ENCODE measurements at regions not wholly inside any gene's neighbourhood (a gene's known extent, or its start where the extent isn't known, plus 50 kb on each side); places are given as distances from the start of the nearest gene placed in this dataset.
"Not testable (repeated sequence)": the region's sequence is repeated elsewhere in the genome, so short reads cannot be mapped to it uniquely, and the experiment has no call there.

DNA sequence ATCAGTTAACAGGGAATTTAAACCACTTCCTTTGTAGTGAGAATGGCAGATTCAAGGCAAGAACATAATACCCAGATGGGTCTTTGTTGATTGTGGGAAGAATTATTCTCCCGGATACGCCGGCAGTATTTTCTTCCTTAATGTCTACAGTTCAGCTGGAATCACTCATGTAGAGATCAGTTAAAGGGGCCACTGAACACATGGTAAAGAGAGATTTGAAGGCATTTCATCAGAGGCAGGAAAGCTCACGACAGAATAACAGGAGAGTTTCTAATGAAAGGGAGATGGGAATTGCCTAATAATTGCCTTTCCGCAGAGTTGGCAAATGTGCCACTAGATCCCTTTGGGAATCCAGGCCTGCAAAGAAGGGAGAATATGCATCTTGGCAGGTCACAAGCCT, 327.7 kb upstream of the ZNF804A start:
- DNase-seq: no peak

DNA sequence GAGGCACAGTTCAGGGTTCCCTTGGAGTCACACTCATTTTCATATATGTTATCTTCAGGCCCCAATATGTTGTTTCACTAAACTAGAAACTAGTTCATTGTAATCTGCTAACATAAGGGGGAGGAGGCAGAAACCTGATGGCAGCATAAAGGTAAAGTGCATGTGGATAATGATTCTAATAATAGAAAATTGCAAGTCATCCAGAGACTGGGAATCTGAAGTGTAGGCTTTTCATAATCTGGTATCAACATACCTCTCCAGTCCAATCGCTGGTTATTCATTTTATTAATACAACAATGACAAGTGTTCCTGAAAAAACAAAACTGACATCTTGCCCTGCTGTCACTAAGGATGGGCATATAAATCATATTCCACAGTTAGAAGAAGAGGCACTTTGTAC, 326.3 kb upstream of the ZNF804A start:
- DNase-seq: no peak

DNA sequence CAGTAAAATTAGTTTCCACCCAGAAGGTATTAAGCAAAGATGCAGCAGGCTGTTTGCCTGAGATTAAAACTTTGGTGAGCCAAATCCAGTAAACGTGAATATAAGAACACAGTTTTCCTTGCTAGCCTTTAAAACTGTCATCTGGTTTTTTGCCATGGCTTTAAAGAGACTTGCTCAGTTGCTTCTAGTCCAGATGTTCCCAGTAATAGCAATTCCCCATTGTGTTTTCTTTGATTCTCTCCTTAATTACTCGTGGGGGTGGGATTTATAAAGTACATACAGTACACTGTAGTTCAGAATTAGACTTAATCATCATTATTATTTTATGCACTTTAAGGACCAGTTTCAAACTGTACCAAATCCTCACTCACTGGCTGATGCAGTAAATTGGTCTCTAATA, 303.5 kb upstream of the ZNF804A start:
- DNase-seq: no peak

DNA sequence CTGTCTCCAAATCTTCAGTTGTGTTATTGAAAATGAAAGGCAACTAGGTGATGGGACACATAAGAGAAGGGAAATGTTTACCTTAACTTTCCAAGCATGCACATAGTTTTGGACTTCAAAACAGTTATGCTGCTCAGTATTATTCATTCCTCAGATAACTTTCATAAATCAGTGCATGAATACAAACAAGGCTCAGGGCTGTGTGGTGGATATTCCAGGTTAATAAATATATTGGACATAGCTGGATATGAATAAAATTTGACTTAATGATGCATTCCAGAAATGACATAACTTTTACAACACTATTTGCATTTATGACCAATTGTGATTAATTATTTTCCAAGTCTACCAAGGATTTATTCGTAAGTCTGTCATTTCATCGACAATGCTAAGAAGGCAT, 301.2 kb upstream of the ZNF804A start:
- DNase-seq: no peak

DNA sequence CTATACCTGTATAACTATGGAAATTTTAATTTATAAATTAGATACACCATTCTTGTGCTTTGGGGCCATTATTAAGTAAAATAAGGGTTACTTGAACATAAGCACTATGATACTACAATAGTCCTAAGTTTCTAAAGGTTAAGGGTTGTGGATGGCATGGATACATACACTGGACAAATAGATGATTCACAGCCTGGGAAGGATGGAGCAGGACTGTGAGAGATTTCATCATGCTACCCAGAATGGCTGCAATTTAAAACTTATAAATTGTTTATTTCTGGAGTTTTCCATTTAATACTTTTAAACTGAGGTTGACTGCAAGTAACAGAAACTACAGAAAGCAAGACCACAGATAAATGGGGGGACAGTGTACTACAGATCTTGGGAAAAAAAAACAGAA, 295.8 kb upstream of the ZNF804A start:
- DNase-seq: no peak

DNA sequence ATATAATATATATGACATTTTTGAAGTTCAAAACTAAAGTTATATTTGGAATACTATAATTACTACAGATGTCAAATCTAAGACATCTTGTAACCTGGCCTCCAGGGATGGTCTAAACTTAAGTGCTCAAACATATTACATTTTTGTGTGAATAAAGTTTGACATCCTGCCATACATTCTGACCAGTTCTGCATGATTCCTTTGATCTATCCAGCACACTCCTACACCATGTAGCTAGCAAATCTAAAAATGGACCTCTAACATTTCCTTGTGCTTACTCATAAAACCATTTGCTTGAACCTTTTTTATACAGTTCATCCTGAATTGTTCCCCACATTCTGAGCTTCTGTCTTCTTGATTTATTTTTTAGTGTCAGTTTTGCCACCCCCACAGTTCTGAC, 294.3 kb upstream of the ZNF804A start:
- DNase-seq: no peak

DNA sequence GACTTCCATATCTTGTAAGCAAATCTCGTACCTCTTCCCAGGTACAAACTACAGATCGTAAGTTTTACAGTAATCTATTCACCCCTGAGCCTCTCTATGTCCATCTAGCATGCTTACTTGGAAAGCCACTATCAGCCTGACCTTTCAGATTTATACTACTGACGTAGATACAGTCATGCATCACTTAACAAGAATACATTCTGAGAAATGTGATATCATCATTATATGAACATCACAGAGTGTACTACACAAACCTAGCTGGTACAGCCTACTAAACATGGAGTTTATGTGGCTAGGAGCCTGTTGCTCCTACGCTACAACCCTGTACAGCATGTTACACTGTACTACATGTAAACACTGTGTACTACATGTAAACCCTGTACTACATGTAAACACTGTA, 293.2 kb upstream of the ZNF804A start:
- no peak for DNase-seq

DNA sequence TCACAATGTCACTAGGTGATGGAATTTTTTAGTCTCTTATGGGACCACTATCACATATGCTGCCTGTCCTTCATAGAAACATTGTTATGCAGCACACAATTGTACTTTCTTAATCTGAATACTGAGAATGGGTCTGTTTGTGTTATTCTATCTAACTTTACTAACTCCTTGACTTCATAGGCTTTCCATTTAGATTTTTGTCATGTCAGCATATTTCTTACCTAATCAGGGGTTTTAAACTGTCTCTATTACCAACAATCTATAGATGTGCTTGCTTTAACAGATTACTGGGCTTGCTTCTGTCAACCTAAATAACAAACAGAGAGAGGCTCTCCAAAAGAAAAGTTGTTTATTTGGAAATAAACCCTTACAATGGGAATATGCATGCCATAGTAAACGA, 289.6 kb upstream of the ZNF804A start:
- no peak for DNase-seq

DNA sequence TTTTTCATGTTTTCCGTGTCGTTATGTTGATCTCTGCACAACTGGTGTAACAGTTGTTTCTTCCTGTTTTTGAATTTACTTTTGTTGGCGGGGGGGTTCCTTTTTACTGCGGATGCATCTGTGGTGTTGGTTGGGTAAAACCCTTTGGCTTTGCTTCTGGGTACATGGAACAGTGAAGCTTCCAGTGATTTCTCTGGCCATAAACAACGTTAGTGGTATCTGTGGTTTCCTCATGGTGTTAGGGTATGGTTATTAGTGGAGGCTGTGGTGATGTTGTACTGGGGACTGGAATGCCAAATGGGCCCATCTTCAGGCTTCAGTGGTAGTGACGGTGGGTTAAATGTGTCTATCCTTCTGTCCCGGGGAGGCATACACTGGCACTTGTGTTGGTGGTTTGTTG, 285.4 kb upstream of the ZNF804A start:
- DNase-seq: no peak

DNA sequence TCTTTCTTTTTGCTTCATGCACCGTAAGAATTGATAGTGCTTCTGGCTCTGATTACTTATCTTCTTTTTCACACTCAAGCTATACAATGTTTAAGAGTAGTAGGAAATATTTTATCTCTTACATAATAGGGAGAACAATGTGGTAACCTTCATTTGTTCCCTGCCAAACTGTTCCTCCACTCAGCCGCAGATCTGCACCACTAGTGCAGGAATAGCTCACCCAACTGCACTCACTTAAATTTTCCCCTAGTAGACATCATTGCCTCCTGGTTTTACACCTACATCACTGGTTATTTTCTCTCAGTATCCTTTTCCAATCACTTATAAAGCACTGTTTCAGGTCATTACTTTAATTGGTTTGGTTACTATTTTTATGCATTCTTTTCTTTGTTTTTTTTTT, 283.5 kb upstream of the ZNF804A start:
- DNase-seq: no peak

DNA sequence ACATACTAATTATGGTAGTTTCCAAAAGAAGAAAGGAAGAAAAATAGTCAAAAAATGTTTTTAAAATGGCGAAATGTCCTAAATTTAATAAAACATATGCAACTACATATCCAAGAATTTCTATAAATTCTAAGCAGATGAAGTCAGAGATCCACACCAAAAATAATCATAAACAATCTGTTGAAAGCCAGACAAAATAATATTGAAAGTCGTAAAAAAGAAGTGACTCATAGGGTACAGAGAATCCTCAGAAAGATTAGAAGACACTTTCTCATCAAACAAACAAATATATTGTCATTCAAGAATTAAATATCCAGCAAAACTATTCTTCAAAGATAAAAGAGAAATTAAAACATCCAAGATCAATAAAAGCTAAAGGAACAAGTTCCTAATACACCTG, 281.4 kb upstream of the ZNF804A start:
- DNase-seq: no peak

DNA sequence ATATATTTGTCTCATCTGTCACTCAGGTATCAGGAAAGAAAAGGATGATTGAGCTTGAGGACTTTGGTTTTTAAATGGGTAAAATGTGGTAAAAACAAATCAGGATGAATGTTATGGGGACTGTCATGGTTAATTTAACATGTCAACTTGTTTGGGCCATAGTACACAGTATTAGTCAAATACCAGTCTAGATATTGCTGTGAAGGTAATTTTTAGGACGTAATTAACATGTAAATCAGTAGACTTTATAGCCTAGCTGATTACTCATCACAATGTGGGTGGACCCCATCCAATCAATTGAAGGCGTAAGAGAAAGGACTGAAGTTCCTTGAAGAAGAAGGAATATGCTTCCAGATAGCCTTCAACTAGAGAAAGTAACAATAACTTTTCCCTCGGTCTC, 275.7 kb upstream of the ZNF804A start:
- no peak for DNase-seq

DNA sequence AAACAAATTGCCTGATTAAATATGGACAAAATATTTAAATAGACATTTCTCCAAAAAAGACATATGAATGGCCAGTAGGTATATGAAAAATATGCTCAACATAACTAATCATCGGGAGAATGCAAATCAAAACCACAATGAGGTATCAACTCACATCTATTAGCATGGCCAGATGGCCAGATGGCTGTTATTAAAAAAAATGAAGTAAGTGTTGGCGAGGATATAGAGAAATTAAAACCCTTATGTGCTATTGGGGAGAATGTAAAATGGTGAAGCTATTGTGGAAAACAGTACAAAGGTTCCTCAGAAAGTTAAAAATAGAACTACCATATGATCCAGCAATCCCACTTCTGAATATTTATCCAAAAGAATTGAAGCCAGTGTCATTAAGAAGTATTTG, 272.3 kb upstream of the ZNF804A start:
- no peak for DNase-seq

DNA sequence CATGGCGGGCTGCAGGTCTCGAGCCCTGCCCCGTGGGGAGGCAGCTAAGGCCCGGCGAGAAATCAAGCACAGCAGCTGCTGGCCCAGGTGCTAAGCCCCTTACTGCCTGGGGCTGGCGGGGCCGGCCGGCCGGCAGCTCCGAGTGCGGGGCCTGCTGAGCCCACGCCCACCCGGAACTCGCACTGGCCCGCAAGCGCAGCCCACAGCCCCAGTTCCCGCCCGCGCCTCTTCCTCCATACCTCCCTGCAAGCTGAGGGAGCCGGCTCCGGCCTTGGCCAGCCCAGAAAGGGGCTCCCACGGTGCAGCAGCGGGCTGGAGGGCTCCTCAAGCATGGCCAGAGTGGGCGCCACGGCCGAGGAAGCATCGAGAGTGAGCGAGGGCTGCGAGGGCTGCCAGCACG, 270.5 kb upstream of the ZNF804A start:
- not testable (repeated sequence) for DNase-seq

DNA sequence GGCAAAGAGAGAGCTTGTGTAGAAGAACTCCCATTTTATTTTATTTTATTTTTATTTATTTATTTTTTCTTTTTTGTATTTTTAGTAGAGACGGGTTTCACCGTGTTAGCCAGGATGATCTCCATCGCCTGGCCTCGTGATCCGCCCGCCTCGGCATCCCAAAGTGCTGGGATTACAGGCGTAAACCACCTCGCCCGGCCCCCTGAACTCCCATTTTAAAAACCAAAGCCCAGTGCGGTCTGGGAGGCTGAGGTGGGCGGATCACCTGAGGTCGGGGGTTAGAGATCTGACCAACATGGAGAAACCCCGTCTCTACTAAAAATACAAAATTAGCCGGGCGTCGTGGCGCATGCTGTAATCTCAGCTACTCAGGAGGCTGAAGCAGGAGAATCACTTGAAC, 267.8 kb upstream of the ZNF804A start:
- DNase-seq: not testable (repeated sequence)

DNA sequence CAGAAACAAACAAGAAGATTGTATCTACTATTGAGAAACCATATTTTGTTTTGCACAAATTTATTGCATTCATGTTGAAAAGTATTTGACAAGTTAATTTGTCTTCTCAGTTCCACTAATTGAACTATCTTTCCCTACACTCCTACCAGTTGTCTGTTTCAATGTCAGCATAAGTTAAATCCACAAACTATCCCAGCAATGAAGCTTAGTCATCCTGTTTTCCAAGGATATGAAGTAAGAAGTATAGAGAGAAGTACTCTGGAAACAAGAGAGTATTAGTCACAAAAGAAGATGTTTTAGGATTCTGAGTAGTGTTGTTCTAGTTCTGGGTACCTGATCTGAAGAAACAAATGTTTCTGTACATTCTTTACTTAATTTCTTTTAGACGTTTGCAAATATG, 261.6 kb upstream of the ZNF804A start:
- no peak for DNase-seq

DNA sequence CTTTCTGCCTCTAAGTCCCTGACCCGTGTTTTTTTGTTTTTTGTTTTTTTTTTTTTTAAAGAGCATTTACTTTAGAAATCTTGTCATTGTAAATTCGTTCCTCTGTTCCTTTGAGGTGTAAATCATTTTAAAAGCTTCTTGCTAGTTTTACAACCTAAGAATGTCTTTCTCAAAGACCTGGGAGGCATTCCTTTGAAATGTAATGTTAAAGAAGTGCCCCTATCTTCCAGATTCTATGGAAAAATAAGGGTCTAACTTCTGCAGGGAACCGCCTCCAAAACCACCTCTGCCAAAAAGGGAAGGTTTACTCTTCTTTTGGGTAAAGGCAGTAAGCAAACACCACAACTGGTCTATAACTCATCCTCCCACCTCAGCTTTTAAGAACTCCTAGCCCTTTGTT, 259.6 kb upstream of the ZNF804A start:
- no peak for DNase-seq

DNA sequence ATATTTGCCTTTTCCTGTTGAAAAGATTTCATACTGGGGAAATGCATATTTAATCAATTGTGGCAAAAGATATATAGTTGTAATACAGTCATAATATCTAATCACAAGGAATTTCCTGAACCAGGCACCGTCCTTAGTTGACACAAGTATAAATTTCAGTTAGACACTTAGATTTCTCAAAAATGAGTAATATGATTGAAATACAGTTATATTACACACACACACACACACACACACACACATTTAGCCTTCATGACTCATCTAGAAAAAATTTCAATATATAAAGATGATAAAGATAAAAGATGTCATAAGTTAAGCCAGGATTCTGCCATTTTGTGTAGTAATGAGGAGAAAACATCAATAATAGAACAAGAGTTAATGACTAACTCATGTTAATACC, 258.4 kb upstream of the ZNF804A start:
- DNase-seq: no peak

DNA sequence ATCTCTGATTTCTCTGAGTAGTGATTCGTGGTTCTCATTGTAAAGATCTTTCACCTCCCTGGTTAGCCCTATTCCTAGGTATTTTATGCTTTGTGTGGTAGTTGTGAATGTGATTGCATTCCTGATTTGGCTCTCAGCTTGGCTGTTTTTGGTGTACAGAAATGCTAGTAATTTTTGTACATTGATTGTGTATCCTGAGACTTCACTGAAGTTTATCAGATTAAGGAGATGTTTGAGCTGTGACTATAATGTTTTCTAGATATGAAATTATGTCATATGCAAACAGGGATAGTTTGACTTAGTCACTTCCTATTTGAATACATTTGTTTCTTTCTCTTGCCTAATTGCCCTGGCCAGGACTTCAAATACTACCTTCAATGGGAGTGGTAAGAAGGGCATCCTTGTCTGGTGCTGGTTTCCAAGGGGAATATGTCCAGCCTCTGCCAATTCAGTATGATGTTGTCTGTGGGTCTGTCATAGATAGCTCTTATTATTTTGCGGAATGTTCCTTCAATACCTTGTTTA, 251.9 kb upstream of the ZNF804A start:
- DNase-seq: no peak

DNA sequence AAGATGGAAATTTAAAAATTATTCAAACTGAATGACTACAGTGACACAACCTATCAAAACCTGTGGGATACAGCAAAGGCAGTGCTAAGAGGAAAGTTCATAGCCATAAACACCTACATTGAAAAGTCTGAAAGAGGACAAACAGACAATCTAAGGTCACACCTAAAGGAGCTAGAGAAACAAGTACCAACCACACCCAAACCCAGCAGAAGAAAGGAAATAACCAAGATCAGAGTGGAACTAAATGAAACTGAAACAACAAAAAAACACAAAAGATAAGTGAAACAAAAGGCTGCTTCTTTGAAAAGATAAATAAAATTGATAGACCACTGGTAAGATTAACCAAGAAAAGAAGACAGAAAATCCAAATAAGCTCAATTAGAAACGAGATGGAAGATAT, 247.2 kb upstream of the ZNF804A start:
- DNase-seq: no peak

DNA sequence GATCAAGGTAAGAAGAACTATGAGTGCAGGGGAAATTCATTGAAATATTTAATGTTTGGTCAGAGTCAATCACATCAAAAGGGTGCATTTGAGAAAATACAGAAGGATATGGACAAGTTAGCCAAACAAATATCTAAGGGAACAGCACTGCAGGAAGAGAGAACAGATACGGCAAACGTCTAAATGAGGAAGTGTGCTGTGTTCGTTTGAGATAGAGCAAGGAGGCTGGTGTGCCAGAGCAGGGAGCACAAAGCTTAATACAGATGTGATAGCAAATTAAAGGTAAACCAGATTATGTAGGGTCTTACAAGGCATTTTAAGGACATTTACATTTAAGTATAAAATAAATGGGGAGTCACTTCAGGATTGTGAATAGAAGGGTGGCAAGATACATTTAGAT, 241.3 kb upstream of the ZNF804A start:
- no peak for DNase-seq

DNA sequence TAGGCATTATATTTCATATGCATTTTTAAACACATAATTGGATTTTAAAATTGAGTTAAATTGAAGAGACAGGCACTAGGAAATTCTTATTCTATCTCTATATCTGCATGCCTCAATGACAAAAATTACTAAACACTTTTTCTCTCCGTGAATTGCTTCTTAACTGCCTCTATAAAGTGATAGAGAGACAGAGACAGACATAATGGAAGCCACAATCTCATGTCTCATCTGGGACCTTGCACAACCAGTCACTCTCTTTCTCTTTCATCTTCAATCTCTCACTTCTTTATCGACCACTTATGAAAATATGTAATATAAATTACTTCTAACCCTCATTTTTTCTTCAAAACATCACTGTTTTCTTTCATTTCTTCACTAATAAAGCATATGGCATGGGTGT, 238.9 kb upstream of the ZNF804A start:
- DNase-seq: no peak

DNA sequence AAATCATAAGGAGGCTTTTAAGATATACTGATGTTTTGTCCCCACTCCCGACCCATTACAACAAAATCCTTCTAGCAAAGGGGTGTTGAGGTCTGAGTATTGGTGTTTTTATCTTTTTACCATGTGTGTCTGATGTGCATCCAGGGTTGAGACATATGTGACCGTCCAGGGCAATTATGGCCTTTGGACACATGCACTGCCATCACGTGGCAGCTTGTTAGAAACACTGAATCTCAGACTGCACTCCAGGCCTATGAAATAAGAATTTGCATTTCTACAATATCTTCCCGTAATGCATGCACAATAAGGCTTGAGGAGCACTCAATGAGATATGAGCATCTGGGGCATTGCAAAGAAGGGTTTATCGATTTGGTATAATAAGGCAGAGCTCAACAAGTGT, 235.1 kb upstream of the ZNF804A start:
- no peak for DNase-seq

DNA sequence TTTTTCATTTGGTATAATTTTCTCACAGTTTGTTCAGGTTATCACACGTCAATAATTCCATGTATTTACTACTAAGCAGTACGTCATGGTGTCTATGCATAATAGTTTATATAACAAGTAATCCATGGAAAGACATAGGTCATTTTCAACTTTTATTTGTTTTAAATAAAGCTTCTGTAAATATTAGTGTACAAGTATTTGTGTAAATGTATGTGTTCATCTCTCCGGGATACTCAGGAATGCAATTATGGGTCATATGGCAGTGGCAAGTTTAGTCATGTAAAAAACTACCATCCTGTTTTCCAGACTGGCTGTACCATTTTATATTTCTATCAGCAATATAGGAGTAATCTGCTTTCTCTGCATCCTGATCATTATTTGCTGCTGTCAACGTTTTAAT, 231.1 kb upstream of the ZNF804A start:
- DNase-seq: no peak

DNA sequence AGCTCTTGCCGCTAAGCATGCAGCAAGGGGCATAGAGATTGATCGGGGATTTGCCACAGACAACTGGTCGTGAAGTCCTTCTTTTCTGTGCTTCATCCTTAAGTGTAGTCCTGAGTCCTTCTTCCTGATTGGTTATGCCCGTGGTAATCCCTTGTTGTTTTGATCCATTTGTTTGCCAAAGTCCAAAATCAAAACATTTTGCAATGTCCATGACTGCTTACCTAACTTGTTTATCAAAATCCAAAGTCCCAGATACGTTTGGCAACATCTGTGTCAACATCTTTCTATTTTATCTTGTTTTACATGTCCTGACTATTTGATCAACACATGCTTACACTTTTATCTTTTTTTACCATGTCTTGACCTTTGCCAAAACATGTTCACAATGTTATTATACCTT, 229.0 kb upstream of the ZNF804A start:
- DNase-seq: no peak

DNA sequence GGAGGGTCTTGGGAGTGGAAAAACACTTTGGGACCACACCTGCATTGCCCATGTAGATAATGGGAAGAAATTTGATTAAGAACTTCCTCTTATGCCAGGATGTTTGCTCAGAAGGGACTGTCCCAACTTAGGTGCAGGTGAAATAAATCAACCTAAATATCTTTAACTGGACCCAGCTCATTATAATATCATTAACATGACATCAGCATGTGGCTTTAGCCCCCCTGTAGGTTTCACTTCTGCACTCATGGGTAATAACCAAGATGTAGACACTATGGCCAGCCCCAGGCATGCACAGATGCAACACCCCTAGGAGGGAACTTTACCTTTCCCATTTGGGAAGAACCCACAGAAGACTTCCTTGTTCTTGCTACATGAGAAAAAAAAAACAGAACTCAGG, 227.4 kb upstream of the ZNF804A start:
- DNase-seq: no peak

All from hematopoietic multipotent progenitor cell treated with erythropoietin and hydrocortisone succinate and interleukin-3 and kit ligand, for 6 days (in vitro differentiated cells).